ENCODE measurements at regions not wholly inside any gene's neighbourhood (a gene's known extent, or its start where the extent isn't known, plus 50 kb on each side); places are given as distances from the start of the nearest gene placed in this dataset.
A peak's percentile ranks its signal among the peaks of the same experiment; 100 is the strongest.

- H3K4me3 Mint-ChIP-seq: no peak overlapping the region
- no peak overlapping the region for H3K27ac Mint-ChIP-seq
- no peak for TF ChIP-seq CTCF (IDR thresholded peaks at IDR 0.05)
- no peaks in the 10 kb centered on the region for H3K79me2 ChIP-seq (ENCODE audit: insufficient read depth, low read length)
- peaks cover 0 to 10% (median 7%) of the 10 kb centered on the region in 7 donors for H3K9me3 Mint-ChIP-seq
- no peak overlapping the region for H3K9ac ChIP-seq (ENCODE audit: insufficient read depth, low read length, poor library complexity, severe bottlenecking)
- DNase-seq: peak in 1 of 3 donors; percentile 42
- 82% methylated on average over 2 of the region's 6 CpGs for WGBS (ENCODE audit: insufficient coverage)
- H3K4me3 ChIP-seq (replicated peaks in 1 of 3; ENCODE audit: low read depth in 2 of 3, low read length in 3 of 3): no peak overlapping the region
- no peaks in the 10 kb centered on the region for H3K4me1 Mint-ChIP-seq
- no peaks in the 10 kb centered on the region for H3K9me3 ChIP-seq (replicated peaks in 1 of 2; ENCODE audit: control insufficient read depth in 1 of 2, insufficient read depth in 1 of 2, low read length in 2 of 2)
- H3K4me1 ChIP-seq (ENCODE audit: control insufficient read depth in 1 of 2, insufficient read depth in 2 of 2, low read length in 2 of 2): no peaks in the 10 kb centered on the region
- no peak overlapping the region for H2AFZ ChIP-seq (ENCODE audit: insufficient read depth, low read depth, low read length, poor library complexity, severe bottlenecking)
- H3K27me3 ChIP-seq (ENCODE audit: control insufficient read depth in 2 of 2, insufficient read depth in 2 of 2, low read length in 2 of 2): no peaks in the 10 kb centered on the region
- no peaks in the 10 kb centered on the region for H3K36me3 Mint-ChIP-seq
- no peaks in the 10 kb centered on the region for H4K20me1 ChIP-seq (ENCODE audit: insufficient read depth, low read length)
- H3K4me2 ChIP-seq (replicated peaks; ENCODE audit: extremely low read depth, low read length, poor library complexity, severe bottlenecking): no peak overlapping the region
- H3K27me3 Mint-ChIP-seq (ENCODE audit: low read depth in 3 of 3): no peaks in the 10 kb centered on the region
- no peaks in the 10 kb centered on the region for H3K36me3 ChIP-seq (replicated peaks in 1 of 2; ENCODE audit: control insufficient read depth in 1 of 2, insufficient read depth in 2 of 2, low read length in 2 of 2)
- H3K27ac ChIP-seq (ENCODE audit: low read depth in 1 of 2, low read length in 2 of 2): no peak overlapping the region
- intact Hi-C loops (cut with micrococcal nuclease): no loop called here
Observed at GRCh38 chr12:114933428-114934160, 249.6 kb upstream of the TBX3 start.

GRCh38 chr12:114932806-114933205 is 248.8 kb upstream of the TBX3 start:
- H3K4me3 ChIP-seq (replicated peaks in 1 of 3; ENCODE audit: low read depth in 2 of 3, low read length in 3 of 3): no peak overlapping the region
- no peaks in the 10 kb centered on the region for H3K4me1 ChIP-seq (ENCODE audit: control insufficient read depth in 1 of 2, insufficient read depth in 2 of 2, low read length in 2 of 2)
- intact Hi-C loops (cut with micrococcal nuclease): no loop called here
- no peak overlapping the region for H3K9ac ChIP-seq (ENCODE audit: insufficient read depth, low read length, poor library complexity, severe bottlenecking)
- H3K36me3 ChIP-seq (replicated peaks in 1 of 2; ENCODE audit: control insufficient read depth in 1 of 2, insufficient read depth in 2 of 2, low read length in 2 of 2): no peaks in the 10 kb centered on the region
- Mint-ChIP-seq H3K4me1 (no peaks in the 10 kb centered on the region), H3K36me3 (no peaks in the 10 kb centered on the region), H3K4me3 (no peak overlapping the region), H3K9me3 (peaks cover 0 to 9% (median 7%) of the 10 kb centered on the region in 7 donors), H3K27me3 (ENCODE audit: low read depth in 3 of 3) (no peaks in the 10 kb centered on the region), H3K27ac (no peak overlapping the region)
- no CpG with 5 or more reads among the region's 3 CpGs for WGBS (ENCODE audit: insufficient coverage)
- DNase-seq: no peak
- H3K4me2 ChIP-seq (replicated peaks; ENCODE audit: extremely low read depth, low read length, poor library complexity, severe bottlenecking): no peak overlapping the region
- no peaks in the 10 kb centered on the region for H3K79me2 ChIP-seq (ENCODE audit: insufficient read depth, low read length)
- H3K27ac ChIP-seq (ENCODE audit: low read depth in 1 of 2, low read length in 2 of 2): no peak overlapping the region
- no peak for TF ChIP-seq CTCF (IDR thresholded peaks at IDR 0.05)
- H3K27me3 ChIP-seq (ENCODE audit: control insufficient read depth in 2 of 2, insufficient read depth in 2 of 2, low read length in 2 of 2): no peaks in the 10 kb centered on the region
- no peaks in the 10 kb centered on the region for H3K9me3 ChIP-seq (replicated peaks in 1 of 2; ENCODE audit: control insufficient read depth in 1 of 2, insufficient read depth in 1 of 2, low read length in 2 of 2)
- no peak overlapping the region for H2AFZ ChIP-seq (ENCODE audit: insufficient read depth, low read depth, low read length, poor library complexity, severe bottlenecking)
- no peaks in the 10 kb centered on the region for H4K20me1 ChIP-seq (ENCODE audit: insufficient read depth, low read length)
